Ishikawa (cell line): ENCODE measurements at regions not wholly inside any gene's neighbourhood (a gene's known extent, or its start where the extent isn't known, plus 50 kb on each side); places are given as distances from the start of the nearest gene placed in this dataset.

Experiments
- RAD21 ChIP-seq: IDR thresholded peaks from 2 replicates; pipeline ENCODE4 v1.6.1; 2012; ENCODE audit warnings: low read depth
- YY1 ChIP-seq: IDR thresholded peaks from 2 replicates; pipeline ENCODE4 v1.6.1; 2012; ENCODE audit warnings: low read depth

GRCh38 chr2:595831-596592, 81.2 kb downstream of the TMEM18 start:
- TF ChIP-seq RAD21, result no peak
- TF ChIP-seq YY1, result no peak
